HG02623 (cell line): ENCODE measurements at regions not wholly inside any gene's neighbourhood (a gene's known extent, or its start where the extent isn't known, plus 50 kb on each side); places are given as distances from the start of the nearest gene placed in this dataset.
A peak's percentile ranks its signal among the peaks of the same experiment; 100 is the strongest.
"Not testable (repeated sequence)": the region's sequence is repeated elsewhere in the genome, so short reads cannot be mapped to it uniquely, and the experiment has no call there.

Experiments used
- ATAC-seq: cut with Tn5 transposase; IDR thresholded peaks from one replicate; pipeline ENCODE4 v1.9.1; 2021; ENCODE audit warnings: moderate library complexity; ENCODE audit not compliant: unreplicated experiment

DNA sequence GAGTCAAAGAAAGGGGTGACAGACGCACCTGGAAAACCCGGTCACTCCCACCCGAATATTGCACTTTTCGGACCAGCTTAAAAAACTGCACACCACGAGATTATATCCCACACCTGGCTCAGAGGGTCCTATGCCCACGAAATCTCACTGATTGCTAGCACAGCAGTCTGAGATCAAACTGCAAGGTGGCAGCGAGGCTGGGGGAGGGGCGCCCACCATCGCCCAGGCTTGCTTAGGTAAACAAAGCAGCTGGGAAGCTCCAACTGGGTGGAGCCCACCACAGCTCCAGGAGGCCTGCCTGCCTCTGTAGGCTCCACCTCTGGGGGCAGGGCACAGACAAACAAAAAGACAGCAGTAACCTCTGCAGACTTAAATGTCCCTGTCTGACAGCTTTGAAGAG is 185.1 kb upstream of the CXADR start:
- ATAC-seq, result not testable (repeated sequence)

DNA sequence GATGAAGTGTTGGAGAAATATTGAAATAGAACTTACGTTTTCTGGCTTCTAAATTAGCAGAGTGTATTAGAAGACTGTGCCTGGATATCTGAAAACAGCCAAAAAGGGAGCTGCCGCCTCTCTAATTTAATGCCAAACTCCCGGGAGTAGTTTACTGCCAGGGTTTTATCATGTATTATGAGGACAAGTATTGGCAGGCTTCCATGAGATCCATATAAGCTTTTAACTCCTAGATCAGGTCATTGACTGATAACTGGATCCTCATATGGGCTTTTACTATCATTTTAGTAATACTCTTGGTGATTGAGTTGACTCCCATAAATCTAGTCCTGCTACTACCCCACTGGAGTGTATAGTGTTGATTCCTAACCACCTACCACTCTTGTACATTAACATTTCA is 178.4 kb upstream of the CXADR start:
- ATAC-seq, result no peak

DNA sequence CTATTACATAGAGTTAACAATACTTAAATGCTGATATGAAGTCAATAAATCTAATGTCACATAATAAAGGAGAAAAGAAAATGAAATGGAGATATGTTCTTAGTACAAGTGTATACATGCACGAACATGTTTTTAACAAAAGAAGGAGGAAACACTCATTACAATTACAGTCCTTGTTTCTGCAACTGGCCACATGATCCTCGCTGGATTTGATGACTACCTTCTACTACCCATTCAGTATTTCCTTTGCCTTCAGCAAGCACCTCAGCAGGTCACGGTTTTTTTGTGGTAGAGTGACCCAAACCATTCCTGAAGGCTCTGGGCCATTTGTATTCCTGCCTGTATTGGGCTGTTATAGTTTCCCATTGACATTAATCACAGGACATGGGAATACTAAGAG is 172.8 kb upstream of the CXADR start:
- no peak for ATAC-seq

DNA sequence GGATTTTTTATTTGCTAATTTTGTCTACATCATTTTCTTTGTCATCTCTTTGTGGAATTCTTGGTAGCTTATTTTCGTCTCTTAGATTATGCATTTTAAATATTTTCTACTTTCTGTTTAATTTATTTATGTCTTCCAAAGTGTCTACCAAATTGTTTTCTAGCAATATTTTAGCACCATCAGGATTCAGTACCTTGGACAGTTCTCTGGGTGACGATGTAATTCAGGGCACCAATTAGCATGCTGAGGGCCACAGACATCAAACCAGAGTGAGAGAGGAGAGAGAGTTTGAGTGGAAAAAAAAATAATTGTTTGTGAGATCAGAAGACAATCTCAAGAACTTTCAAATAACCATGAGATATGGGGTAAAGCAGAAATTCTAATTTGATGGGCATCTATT is 169.8 kb upstream of the CXADR start:
- no peak for ATAC-seq

DNA sequence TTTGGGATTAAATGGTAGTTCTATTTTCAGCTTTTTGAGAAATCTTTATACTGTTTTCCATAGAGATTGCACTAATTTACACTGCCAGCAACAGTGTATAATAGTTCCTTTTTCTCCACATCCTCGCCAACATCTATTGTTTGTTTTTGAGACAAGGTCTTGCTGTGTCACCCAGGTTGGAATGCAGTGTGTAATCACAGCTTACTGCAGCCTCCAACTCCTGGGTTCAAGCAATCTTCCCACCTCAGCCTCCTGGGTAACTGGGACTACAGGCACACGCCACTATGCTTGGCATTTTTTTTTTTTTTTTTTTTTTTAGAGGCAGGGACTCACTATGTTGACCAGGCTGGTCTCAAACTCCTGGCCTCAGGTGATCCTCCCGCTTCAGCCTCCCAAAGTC is 164.5 kb upstream of the CXADR start:
- no peak for ATAC-seq

DNA sequence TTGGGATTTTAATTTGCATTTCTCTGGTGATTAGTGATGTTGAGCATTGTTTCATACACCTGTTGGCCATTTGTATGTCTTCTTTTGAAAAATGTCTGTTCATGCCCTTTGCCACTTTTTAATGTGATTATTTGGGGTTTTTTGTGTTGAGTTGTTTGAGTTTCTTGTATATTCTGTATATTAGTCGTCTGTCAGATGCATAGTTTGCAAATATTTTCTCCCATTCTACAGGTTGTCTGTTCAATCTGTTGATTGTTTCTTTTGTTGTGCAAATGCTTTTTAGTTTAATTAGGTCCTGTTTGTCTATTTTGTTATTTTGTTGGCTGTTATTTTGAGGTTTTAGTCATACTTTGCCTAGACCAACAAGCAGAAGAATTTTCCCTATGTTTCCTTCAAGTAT is 164.0 kb upstream of the CXADR start:
- no peak for ATAC-seq

DNA sequence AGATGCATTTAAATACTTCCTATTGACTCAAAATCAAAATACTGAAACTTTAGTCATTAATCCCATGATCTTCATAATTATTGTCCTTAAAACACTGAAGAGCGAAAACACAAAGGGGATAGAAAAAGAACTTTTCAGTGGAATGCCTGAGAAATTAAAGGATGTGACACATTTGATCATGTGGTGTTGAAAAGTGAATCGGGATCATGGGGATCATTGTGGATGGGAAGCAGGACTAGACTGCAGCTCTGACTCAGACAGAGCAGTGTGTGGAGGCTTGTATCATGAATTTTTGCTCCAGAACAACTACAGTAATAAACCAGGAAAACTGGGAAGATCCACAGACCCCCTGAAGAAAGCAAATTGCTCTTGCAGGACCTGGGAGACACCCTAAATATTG is 161.1 kb upstream of the CXADR start:
- no peak for ATAC-seq

DNA sequence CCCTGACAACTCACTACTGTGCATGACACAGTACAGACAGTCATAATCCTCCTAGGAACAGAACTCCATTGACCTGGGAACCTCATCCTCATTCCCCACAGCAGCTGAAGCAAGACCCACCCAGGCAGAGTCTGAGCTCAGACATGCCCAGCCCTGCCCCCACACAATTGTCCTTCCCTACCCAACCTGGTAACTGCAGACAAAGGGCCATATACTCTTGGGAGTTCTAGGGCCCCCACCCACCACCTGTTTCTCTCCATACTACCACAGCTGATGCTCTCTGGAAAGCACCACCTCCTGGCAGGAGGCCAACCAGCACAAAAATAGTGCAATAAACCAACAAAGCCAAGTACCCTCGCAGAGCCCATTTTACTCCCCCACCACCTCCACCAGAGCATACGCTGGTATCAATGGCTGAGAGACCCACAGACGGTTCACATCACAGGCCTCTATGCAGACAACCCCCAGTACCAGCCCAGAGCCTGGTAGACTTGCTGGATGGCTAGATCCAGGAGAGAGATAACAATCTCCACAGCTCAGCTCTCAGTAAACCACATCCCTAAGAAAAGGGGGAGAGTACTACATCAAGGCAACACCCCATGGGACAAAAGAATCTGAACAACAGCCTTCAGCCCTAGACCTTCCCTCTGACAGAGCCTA is 159.7 kb upstream of the CXADR start:
- no peak for ATAC-seq

DNA sequence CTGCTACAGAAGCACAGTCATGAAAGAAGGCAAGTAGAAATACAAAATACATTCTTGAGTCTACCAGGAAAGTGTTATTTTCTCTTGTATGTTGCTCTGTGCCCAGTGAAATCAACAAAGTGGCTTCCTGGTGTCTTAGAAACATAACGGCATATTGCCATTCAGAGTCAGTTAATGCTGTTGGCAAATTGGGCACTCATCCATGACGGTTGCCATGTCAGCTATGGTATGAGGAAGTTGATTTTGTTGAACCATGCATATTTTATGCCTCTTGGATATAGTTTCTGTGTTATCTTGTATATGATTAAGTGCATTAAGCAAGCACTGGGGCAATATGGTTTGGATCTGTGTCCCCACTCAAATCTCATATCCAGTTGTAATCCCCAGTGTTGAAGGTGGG is 153.1 kb upstream of the CXADR start:
- no peak for ATAC-seq

DNA sequence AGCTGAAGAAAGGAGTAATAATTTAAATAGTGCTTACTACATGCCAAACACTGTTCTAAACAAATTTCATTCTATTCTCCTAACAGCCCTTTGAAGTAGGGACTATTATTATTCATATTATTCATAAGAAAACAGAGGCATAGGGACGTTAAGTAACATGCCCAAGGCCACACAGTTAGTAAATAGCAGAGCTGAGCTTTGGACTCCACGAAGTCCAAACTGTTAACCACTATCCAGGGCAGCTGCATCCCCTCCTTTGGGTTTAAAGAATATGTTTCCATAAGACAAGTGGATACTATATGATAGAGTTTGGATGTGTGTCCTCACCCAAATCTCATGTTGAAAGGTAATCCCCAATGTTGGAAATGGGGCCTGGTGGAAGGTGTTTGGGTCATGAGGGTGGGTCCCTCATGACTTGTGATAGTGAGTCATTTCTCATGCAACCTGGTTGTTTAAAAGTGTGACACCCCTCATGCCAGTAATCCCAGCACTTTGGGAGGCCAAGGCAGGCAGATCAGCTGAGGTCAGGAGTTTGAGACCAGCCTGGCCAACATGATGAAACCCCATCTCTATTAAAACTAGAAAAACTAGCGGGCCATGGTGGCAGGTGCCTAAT is 144.0 kb upstream of the CXADR start:
- ATAC-seq, result no peak

DNA sequence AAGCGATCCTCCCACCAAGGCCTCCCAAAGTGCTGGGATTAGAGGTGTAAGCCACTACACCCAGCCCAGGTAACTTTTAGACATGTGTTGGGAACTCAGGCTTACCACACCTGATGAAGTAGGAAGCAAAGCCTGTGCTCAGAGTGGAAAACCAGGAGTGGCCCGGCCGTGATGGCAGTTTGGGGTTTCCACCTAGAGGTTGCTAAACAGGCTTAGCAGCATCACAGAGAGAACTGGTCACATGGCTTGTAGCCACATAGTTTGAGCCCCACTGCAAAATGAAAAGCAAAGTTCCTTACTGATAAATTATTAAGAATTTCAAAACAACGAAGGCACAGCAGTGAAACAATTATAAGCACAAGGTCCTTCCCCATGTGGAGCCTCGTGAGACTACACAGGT is 142.6 kb upstream of the CXADR start:
- ATAC-seq, result no peak

DNA sequence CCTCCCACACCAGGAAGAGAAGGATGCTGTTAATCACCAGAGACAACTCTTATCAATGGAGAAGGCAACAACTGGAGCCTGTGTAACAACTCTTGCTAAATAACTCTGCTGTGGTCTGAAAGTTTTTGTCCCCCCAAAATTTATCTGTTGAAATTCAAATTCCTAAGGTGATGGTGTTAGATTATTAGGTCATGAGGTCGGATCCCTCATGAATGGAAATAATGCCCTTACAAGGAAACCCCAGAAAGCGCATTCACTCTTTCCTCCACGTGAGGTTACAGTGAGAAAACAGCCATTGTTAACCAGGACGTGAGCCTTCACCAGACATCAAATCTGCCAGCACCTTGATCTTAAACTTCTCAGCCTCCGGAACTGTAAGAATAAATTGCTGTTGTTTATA is 141.9 kb upstream of the CXADR start:
- ATAC-seq, result no peak

DNA sequence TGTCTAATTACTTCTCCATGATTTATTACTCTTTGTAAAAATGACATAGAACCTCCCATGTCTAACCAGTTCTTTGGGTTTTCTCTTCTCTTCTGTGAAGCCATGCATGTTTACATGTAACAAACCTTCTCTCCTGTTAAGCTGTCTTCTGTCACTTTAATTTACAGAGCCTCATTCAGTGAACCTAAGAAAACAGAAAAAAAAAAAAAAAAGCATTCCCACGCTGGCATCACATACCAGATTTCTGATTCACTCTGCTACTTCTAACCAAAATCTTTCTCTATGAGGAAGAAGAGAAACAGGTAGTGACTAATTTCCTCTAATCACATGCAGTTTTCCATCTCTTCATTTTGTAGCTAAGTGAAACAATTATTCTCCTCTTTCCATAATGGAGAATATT is 141.4 kb upstream of the CXADR start:
- ATAC-seq, result no peak

DNA sequence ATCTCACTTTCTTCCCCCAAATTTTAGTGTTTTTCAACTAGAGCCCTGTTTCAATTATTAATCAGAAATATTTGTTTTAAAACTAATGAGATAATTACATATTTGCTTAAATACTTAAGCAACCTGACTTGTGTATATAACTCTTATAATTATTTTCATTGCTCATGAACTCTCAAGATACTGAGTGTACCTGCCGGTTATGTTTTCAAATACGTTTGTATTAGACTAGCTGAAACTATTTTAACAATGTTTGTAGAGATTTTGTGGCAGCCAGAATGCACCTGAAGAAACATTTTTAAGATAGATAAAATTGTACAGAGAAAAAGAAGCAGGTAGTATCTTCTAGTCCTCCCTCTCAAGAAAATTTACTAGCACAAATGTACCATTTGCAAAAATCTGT is 140.6 kb upstream of the CXADR start:
- ATAC-seq, result no peak

DNA sequence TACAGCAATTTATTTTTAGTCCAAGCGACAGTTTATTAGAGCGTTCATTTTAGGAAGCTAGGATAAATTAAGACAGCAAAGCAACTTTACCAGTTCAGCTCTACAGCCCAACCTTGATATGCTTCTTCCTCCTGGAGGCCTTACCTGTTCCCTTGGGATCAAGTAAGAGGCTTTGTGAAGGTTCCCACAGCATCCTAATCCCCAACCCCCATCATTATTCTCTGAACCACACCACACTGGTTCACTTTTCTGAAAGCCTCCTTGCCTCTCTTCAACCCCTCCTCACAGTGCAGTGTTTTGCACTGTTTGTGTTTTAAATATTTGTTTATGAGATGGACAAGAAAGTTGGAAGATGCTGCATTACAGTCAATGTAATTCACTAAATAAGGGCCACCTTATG is 126.3 kb upstream of the CXADR start:
- no peak for ATAC-seq

DNA sequence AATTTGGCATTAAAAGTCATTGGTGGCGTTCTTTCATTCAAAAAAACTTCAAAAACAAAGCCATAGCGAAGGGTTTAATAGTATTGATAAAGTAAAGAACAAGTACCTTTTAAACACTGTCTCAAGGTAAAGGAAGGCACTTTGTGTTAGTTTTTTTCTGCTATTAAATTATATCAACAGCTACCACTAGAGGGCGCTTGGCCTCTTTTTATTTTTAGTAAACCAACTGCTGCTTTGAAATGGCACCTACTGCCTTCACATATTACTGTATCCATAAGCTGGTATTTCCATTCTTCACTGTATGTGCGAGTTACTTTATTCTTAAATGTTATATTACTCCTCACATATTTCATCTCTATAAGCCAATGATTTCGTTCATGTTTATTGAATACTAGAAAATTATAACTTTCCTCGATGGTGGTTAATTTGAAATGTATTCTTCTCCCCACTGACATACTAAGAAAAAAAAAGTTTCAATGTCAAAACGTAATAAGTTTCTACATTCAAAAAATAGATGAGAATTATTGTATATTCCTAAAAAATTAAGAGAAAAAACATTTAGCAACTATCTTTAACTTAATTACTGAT is 125.7 kb upstream of the CXADR start:
- ATAC-seq, result peak; percentile 64

DNA sequence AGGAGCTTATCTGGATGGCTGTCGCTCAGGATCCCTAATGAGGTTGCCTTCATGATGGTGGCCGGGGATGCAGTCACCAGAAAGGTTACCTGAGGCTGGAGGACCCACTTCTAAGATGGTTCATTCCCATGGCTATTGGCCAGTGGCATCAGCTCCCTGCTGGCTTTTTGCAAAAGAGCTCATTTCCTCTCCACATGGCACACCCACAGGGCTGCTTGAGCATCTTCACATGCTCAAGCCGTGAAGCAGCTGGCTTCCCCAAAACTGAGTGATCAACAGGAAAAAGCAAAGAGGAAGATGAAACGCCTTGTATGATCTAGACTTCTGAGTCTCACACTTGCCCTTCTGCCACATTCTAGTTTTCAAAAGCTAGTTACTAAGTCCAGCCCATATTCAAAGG is 124.6 kb upstream of the CXADR start:
- ATAC-seq, result no peak

DNA sequence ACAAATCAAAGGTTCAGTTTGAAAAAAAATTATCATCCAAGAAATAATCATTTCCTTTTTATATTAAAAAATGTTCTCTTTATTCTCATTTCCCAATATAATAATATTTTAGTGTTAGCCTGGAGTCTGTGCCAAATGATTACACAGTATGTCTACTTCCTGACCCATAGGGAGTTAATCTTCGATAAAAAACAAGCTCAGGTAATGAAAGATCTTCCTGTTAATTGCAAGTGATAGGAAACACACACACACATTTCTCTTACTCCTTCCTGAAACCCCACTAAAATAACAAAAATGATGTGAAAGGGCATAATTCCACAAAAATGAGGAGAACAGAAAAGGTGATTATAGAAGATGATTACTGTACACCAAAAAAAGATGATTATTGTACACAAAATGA is 123.5 kb upstream of the CXADR start:
- ATAC-seq, result no peak

DNA sequence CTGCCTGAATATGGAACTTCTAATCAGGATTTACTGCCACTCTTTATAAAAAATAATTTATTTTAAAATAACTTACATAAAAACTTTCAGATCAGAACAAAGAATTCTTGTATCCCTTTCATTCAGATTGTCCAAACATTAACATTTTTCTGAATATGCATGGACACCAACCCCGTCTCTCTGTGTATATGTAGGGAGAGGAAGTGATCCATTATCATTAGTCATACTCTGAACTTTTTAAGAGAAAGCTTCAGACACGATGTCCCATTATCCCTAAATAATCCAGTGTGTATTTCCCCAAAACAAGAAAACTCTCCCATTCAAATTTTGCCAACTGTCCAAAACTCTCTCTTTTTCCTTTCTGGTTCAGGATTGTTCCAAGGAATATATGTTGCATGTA is 122.3 kb upstream of the CXADR start:
- no peak for ATAC-seq

DNA sequence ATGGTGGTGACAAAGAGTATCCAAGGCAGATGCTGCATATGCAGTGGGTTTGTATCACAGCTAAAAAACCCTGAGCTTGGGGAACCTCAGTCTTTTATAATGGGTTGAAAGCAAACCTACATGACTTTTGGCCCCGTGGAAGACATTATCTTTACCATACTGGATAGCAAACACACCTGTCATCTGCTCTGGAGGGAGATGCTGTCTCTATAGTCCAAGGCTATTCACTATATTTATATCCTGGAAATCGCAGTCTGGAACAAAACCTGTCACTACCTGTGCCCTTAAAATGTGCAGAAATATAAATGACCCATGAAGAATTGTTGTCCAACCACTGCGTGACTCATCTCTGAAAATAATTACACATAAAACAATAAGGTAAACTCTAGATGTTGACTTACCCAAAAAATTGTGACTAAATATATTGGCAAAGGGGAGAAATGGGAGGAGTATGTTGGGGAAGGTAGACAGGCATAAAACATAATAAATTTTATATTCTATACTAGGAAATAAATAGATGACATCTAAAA is 121.0 kb upstream of the CXADR start:
- ATAC-seq, result no peak

DNA sequence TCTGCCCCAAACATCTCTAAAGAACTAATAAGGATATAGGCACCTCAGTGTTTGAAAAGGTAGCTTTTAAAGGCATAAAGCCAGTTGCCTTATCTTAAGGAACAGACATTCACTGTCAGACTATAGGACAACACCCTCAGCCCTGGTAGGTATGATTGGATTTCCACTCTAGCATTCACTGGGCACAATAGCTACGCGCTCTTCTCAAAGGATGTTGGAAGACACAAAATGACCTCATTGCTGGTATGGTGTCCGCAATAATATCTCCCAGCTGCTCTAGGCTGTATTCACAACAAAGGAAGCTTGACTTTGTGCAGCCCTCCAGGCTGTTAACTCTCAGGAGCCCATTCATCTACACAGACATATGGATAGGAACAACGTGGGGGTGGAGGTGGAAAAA is 119.4 kb upstream of the CXADR start:
- ATAC-seq, result no peak

DNA sequence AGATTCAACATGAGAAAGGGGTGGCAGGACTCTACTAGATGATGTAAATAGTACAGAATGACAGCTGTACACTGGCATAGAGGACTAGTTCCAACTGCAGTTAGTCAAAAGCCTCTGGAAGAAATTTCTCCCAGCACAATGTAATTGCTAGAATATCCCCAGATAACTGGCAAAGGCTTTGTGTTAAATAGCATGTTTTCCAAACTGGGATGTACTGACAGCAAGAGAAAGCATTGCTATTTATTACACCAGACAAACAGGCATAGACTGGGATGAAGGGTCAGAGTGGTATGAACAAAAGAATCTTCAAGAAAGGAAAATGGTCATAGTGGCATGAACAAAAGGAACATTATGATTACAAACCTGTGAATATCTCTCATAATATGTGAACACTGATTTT is 115.9 kb upstream of the CXADR start:
- ATAC-seq, result no peak

DNA sequence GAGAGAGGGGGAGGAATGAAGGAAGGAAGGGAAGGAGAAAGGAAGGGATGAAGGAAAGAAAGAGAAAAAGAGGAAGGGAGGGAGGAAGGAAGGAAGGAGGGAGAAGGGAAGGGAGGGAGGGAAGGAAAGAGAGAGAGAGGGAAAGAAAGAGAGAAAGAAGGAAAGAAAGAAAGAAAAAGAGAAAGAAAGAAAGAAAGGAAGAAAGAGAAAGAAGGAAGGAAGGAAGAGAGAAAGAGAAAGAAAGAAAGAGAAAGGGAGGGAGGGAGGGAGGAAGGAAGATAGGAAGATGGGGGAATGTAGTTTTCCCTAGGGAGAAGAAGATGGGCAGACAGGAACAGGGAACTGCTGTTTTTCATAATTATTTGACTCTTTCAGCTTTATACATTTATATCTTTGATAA is 115.1 kb upstream of the CXADR start:
- ATAC-seq, result no peak
